ENCODE measurements at regions not wholly inside any gene's neighbourhood (a gene's known extent, or its start where the extent isn't known, plus 50 kb on each side); places are given as distances from the start of the nearest gene placed in this dataset.

GRCh38 chr6:11427091-11427722 is 110.3 kb upstream of the TMEM170B start:
- H3K9me3 ChIP-seq (ENCODE audit: control insufficient read depth in 4 of 4, insufficient read depth in 3 of 4, low read length in 3 of 4): no peaks in the 10 kb centered on the region
- no peak for DNase-seq
- H3K36me3 ChIP-seq (ENCODE audit: control insufficient read depth in 4 of 4, insufficient read depth in 4 of 4, low read length in 4 of 4): no peaks in the 10 kb centered on the region
- no peak overlapping the region for H3K9ac ChIP-seq (ENCODE audit: insufficient read depth in 1 of 2, low read length in 2 of 2)
- ATAC-seq (ENCODE audit: insufficient read depth, low FRiP score): no peak
- peaks cover 0 to 41% (median 21%) of the 10 kb centered on the region in 5 donors for H3K4me1 ChIP-seq (ENCODE audit: control insufficient read depth in 5 of 5, insufficient read depth in 5 of 5, low read length in 5 of 5)
- H3K27ac ChIP-seq (ENCODE audit: low read depth in 1 of 2, low read length in 1 of 2): peak overlapping the region in 1 of 2 donors; percentile 87
- 82 to 85% methylated on average over 9 of the region's 9 CpGs for WGBS, 2 donors
- H3K27me3 ChIP-seq (ENCODE audit: control insufficient read depth in 3 of 3, insufficient read depth in 3 of 3, low read length in 2 of 3): no peaks in the 10 kb centered on the region
- H3K4me3 ChIP-seq: no peak overlapping the region
- TF ChIP-seq, protein P1, sequence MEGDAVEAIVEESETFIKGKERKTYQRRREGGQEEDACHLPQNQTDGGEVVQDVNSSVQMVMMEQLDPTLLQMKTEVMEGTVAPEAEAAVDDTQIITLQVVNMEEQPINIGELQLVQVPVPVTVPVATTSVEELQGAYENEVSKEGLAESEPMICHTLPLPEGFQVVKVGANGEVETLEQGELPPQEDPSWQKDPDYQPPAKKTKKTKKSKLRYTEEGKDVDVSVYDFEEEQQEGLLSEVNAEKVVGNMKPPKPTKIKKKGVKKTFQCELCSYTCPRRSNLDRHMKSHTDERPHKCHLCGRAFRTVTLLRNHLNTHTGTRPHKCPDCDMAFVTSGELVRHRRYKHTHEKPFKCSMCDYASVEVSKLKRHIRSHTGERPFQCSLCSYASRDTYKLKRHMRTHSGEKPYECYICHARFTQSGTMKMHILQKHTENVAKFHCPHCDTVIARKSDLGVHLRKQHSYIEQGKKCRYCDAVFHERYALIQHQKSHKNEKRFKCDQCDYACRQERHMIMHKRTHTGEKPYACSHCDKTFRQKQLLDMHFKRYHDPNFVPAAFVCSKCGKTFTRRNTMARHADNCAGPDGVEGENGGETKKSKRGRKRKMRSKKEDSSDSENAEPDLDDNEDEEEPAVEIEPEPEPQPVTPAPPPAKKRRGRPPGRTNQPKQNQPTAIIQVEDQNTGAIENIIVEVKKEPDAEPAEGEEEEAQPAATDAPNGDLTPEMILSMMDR (IDR thresholded peaks at IDR 0.05; ENCODE audit: control extremely low read depth, extremely low read depth): no peak

- Histone ChIP-seq H3K4me1 (ENCODE audit: control insufficient read depth in 5 of 5, insufficient read depth in 5 of 5, low read length in 5 of 5) (peaks cover 0 to 38% (median 21%) of the 10 kb centered on the region in 5 donors), H3K36me3 (ENCODE audit: control insufficient read depth in 4 of 4, insufficient read depth in 4 of 4, low read length in 4 of 4) (no peaks in the 10 kb centered on the region), H3K27me3 (ENCODE audit: control insufficient read depth in 3 of 3, insufficient read depth in 3 of 3, low read length in 2 of 3) (no peaks in the 10 kb centered on the region), H3K9ac (ENCODE audit: insufficient read depth in 1 of 2, low read length in 2 of 2) (no peak overlapping the region), H3K9me3 (ENCODE audit: control insufficient read depth in 4 of 4, insufficient read depth in 3 of 4, low read length in 3 of 4) (no peaks in the 10 kb centered on the region), H3K4me3 (no peak overlapping the region), H3K27ac (ENCODE audit: low read depth in 1 of 2, low read length in 1 of 2) (peak overlapping the region in 1 of 2 donors; percentile 28)
- ATAC-seq (ENCODE audit: insufficient read depth, low FRiP score) (no peak), DNase-seq (no peak)
- TF ChIP-seq, protein P1 (IDR thresholded peaks at IDR 0.05; ENCODE audit: control extremely low read depth, extremely low read depth): no peak
- 61 to 67% methylated on average over 2 of the region's 2 CpGs for WGBS, 2 donors
Measured at GRCh38 chr6:11426571-11426970, 111.0 kb upstream of the TMEM170B start.

GRCh38 chr6:11425876-11426275 is 111.7 kb upstream of the TMEM170B start:
- H3K9ac ChIP-seq (ENCODE audit: insufficient read depth in 1 of 2, low read length in 2 of 2): no peak overlapping the region
- TF ChIP-seq, protein P1 (IDR thresholded peaks at IDR 0.05; ENCODE audit: control extremely low read depth, extremely low read depth): no peak
- no peak overlapping the region for H3K4me3 ChIP-seq
- 82 to 94% methylated on average over 1 of the region's 1 CpG for WGBS, 2 donors
- no peaks in the 10 kb centered on the region for H3K9me3 ChIP-seq (ENCODE audit: control insufficient read depth in 4 of 4, insufficient read depth in 3 of 4, low read length in 3 of 4)
- DNase-seq: no peak
- peak overlapping the region in 1 of 2 donors; percentile 17 for H3K27ac ChIP-seq (ENCODE audit: low read depth in 1 of 2, low read length in 1 of 2)
- peaks cover 0 to 37% (median 21%) of the 10 kb centered on the region in 5 donors for H3K4me1 ChIP-seq (ENCODE audit: control insufficient read depth in 5 of 5, insufficient read depth in 5 of 5, low read length in 5 of 5)
- H3K27me3 ChIP-seq (ENCODE audit: control insufficient read depth in 3 of 3, insufficient read depth in 3 of 3, low read length in 2 of 3): no peaks in the 10 kb centered on the region
- H3K36me3 ChIP-seq (ENCODE audit: control insufficient read depth in 4 of 4, insufficient read depth in 4 of 4, low read length in 4 of 4): no peaks in the 10 kb centered on the region
- ATAC-seq (ENCODE audit: insufficient read depth, low FRiP score): no peak

- TF ChIP-seq, protein P1 (IDR thresholded peaks at IDR 0.05; ENCODE audit: control extremely low read depth, extremely low read depth): no peak
- Histone ChIP-seq H3K4me1 (ENCODE audit: control insufficient read depth in 5 of 5, insufficient read depth in 5 of 5, low read length in 5 of 5) (peaks cover 0 to 37% (median 21%) of the 10 kb centered on the region in 5 donors), H3K27ac (ENCODE audit: low read depth in 1 of 2, low read length in 1 of 2) (no peak overlapping the region), H3K9me3 (ENCODE audit: control insufficient read depth in 4 of 4, insufficient read depth in 3 of 4, low read length in 3 of 4) (no peaks in the 10 kb centered on the region), H3K4me3 (no peak overlapping the region), H3K36me3 (ENCODE audit: control insufficient read depth in 4 of 4, insufficient read depth in 4 of 4, low read length in 4 of 4) (no peaks in the 10 kb centered on the region), H3K27me3 (ENCODE audit: control insufficient read depth in 3 of 3, insufficient read depth in 3 of 3, low read length in 2 of 3) (no peaks in the 10 kb centered on the region), H3K9ac (ENCODE audit: insufficient read depth in 1 of 2, low read length in 2 of 2) (no peak overlapping the region)
- no peak for DNase-seq
- ATAC-seq (ENCODE audit: insufficient read depth, low FRiP score): no peak
- 82 to 91% methylated on average over 5 of the region's 5 CpGs for WGBS, 2 donors
Measured at GRCh38 chr6:11425431-11425871, 112.1 kb upstream of the TMEM170B start.
